IMR-90 (cell line): ENCODE measurements at regions not wholly inside any gene's neighbourhood (a gene's known extent, or its start where the extent isn't known, plus 50 kb on each side); places are given as distances from the start of the nearest gene placed in this dataset.

Source experiments
- ATAC-seq: fragments of 200-7000 bp; cut with Tn5 transposase; 2 replicates; pipeline ENCODE4 v1.9.1; 2020; ENCODE audit warnings: low read depth, mild to moderate bottlenecking, moderate library complexity
- BruUV-seq: library from RNA; stranded (reverse); fragments of 400-500 nt; replicated peaks from 2 replicates; lab custom pipeline; 2021; lab: Mats Ljungman, UMichigan
- CTCF ChIA-PET: fragments of 300-600 bp; formaldehyde crosslinking; extraction: SDS; loops from one replicate; lab custom pipeline; 2021; ENCODE audit warnings: antibody characterized with exemption; lab: Yijun Ruan, JAX
- POLR2A ChIA-PET: fragments of 300-600 bp; sonication (Branson Sonifier 250); formaldehyde crosslinking; loops from one replicate; lab custom pipeline; 2022; ENCODE audit warnings: antibody characterized with exemption; ENCODE audit not compliant: unreplicated experiment; lab: Charles Lee
- DNase-seq: peaks from one replicate; pipeline ENCODE4 v3.0.0; 2013
- H2AFZ ChIP-seq: replicated peaks from 2 replicates; pipeline ENCODE3; 2013; ENCODE audit warnings: low read length, mild to moderate bottlenecking; ENCODE audit not compliant: poor library complexity
- H2AK5ac ChIP-seq: 2 replicates; pipeline ENCODE4 v1.6.1; 2013; ENCODE audit warnings: low read depth, low read length, inconsistent platforms
- H2AK9ac ChIP-seq: replicated peaks from 2 replicates; pipeline ENCODE3; 2013; ENCODE audit warnings: mild to moderate bottlenecking, low read depth, low read length, moderate library complexity; ENCODE audit not compliant: poor library complexity
- H2BK120ac ChIP-seq: 2 replicates; pipeline ENCODE4 v1.6.1; 2013; ENCODE audit warnings: low read depth, low read length, inconsistent platforms
- H2BK15ac ChIP-seq: 3 replicates; pipeline ENCODE4 v1.6.1; 2013; ENCODE audit warnings: low read depth, low read length, inconsistent platforms
- H2BK20ac ChIP-seq: 2 replicates; pipeline ENCODE4 v1.6.1; 2013; ENCODE audit warnings: low read depth, mild to moderate bottlenecking, inconsistent platforms, low read length, moderate library complexity
- H2BK5ac ChIP-seq: 2 replicates; pipeline ENCODE4 v1.6.1; 2013; ENCODE audit warnings: mild to moderate bottlenecking, low read depth, low read length, inconsistent platforms; ENCODE audit not compliant: poor library complexity, severe bottlenecking
- H3K14ac ChIP-seq: replicated peaks from 2 replicates; pipeline ENCODE4 v1.6.1; 2013; ENCODE audit warnings: low read depth, low read length, inconsistent platforms
- H3K18ac ChIP-seq: 2 replicates; pipeline ENCODE4 v1.6.1; 2013; ENCODE audit warnings: low read depth, low read length, control low read depth
- H3K23ac ChIP-seq: 2 replicates; pipeline ENCODE4 v1.6.1; 2013; ENCODE audit warnings: low read depth, low read length, inconsistent platforms
- H3K27ac ChIP-seq: 2 replicates; pipeline ENCODE4 v1.5.1; 2013; ENCODE audit warnings: mild to moderate bottlenecking, control low read depth, low read length; ENCODE audit not compliant: insufficient read depth
- H3K27me3 ChIP-seq: 2 replicates; pipeline ENCODE4 v1.6.1; 2013; ENCODE audit warnings: low read length; ENCODE audit not compliant: control insufficient read depth, insufficient read depth
- H3K36me3 ChIP-seq: 2 replicates; pipeline ENCODE4 v1.6.1; 2013; ENCODE audit warnings: low read length, mixed read lengths; ENCODE audit not compliant: control insufficient read depth, insufficient read depth
- H3K4ac ChIP-seq: 2 replicates; pipeline ENCODE4 v1.6.1; 2013; ENCODE audit warnings: low read depth, low read length, inconsistent platforms
- H3K4me1 ChIP-seq: 2 replicates; pipeline ENCODE4 v1.6.1; 2013; ENCODE audit warnings: low read length, mixed read lengths; ENCODE audit not compliant: control insufficient read depth, insufficient read depth
- H3K4me2 ChIP-seq: 2 replicates; pipeline ENCODE4 v1.6.1; 2013; ENCODE audit warnings: low read depth, mild to moderate bottlenecking, control low read depth, low read length, moderate library complexity
- H3K4me3 ChIP-seq: 2 replicates; pipeline ENCODE4 v1.5.1; 2013; ENCODE audit warnings: low read depth, mild to moderate bottlenecking, control low read depth, low read length, moderate library complexity; ENCODE audit not compliant: insufficient read depth
- H3K56ac ChIP-seq: 2 replicates; pipeline ENCODE4 v1.6.1; 2013; ENCODE audit warnings: low read length, inconsistent platforms; ENCODE audit not compliant: insufficient read depth; ENCODE audit errors: extremely low read depth
- H3K79me1 ChIP-seq, 2 experiments: 2 replicates each; pipeline ENCODE4 v1.6.1; 2013; ENCODE audit warnings: low read length in 2 of 2, inconsistent platforms in 1 of 2, low read depth in 1 of 2
- H3K9ac ChIP-seq: 2 replicates; pipeline ENCODE4 v1.6.1; 2013; ENCODE audit warnings: low read depth, low read length, control low read depth
- H3K9me1 ChIP-seq: 2 replicates; pipeline ENCODE4 v1.6.1; 2013; ENCODE audit warnings: low read length, inconsistent platforms; ENCODE audit not compliant: insufficient read depth
- H3K9me3 ChIP-seq: 2 replicates; pipeline ENCODE4 v1.6.1; 2013; ENCODE audit warnings: low read length; ENCODE audit not compliant: control insufficient read depth, insufficient read depth
- H4K20me1 ChIP-seq: 2 replicates; pipeline ENCODE4 v1.6.1; 2013; ENCODE audit warnings: low read length, inconsistent platforms; ENCODE audit not compliant: insufficient read depth
- H4K5ac ChIP-seq: 2 replicates; pipeline ENCODE4 v1.6.1; 2013; ENCODE audit warnings: mild to moderate bottlenecking, low read depth, low read length, control low read depth
- H4K8ac ChIP-seq, 2 experiments: 2 replicates each; pipeline ENCODE4 v1.6.1; 2013; ENCODE audit warnings: low read depth in 2 of 2, low read length in 2 of 2, control low read depth in 1 of 2, inconsistent platforms in 1 of 2
- H4K91ac ChIP-seq: 2 replicates; pipeline ENCODE4 v1.6.1; 2013; ENCODE audit warnings: low read depth, low read length, inconsistent platforms; ENCODE audit not compliant: insufficient read depth
- CEBPB ChIP-seq: IDR thresholded peaks from 2 replicates; pipeline ENCODE4 v1.6.1; 2012; ENCODE audit warnings: low read depth, low read length, improper control_type of control experiment
- MXI1 ChIP-seq: IDR thresholded peaks from 2 replicates; pipeline ENCODE4 v1.6.1; 2012; ENCODE audit warnings: low read depth, mild to moderate bottlenecking, low read length, moderate library complexity, borderline replicate concordance
- NFE2L2 ChIP-seq: fragments of 150-350 bp; IDR thresholded peaks from 2 replicates; pipeline ENCODE4 v1.6.1; 2016; ENCODE audit warnings: low read depth, mild to moderate bottlenecking, low read length
- SMC3 ChIP-seq: fragments of 150-350 bp; IDR thresholded peaks from 2 replicates; pipeline ENCODE4 v1.6.1; 2016; ENCODE audit warnings: low read depth, mild to moderate bottlenecking, antibody characterized with exemption, low read length, moderate library complexity
- WGBS, 2 experiments: methylation state at CpG; one replicate each; pipeline versions ENCODE4 v1.1.5 to v1.1.7; 2013; ENCODE audit warnings: missing lambda C conversion rate in 2 of 2; ENCODE audit not compliant: insufficient read length in 1 of 2; ENCODE audit errors: extremely low coverage in 2 of 2; 5-methylcytosine and 5-hydroxymethylcytosine counted together
- dilution Hi-C: fragments of 300-500 bp; cut with HindIII; formaldehyde crosslinking; loops from one replicate; pipeline ENCODE4 v1.14.3; 2018; ENCODE audit warnings: low sequenced_read_pairs; ENCODE audit not compliant: unreplicated experiment
- in situ Hi-C: fragments of 300-500 bp; cut with MboI; formaldehyde crosslinking; loops from 3 replicates; pipeline ENCODE4 v1.14.3; 2019; ENCODE audit warnings: low sequenced_read_pairs, inconsistent platforms, mixed read lengths
- intact Hi-C: fragments of 100-400 bp; cut with micrococcal nuclease; formaldehyde crosslinking; loops from 2 replicates; pipeline ENCODE4 v1.10.0; 2022
- TF ChIP-seq, protein P1 (sequence below): fragments of 150-350 bp; IDR thresholded peaks from 2 replicates; pipeline ENCODE4 v1.6.1; 2016; ENCODE audit warnings: low read depth, mild to moderate bottlenecking, low read length, moderate library complexity, borderline replicate concordance
- TF ChIP-seq, protein P2 (sequence below): fragments of 150-350 bp; IDR thresholded peaks from 2 replicates; pipeline ENCODE4 v1.6.1; 2017; ENCODE audit warnings: mild to moderate bottlenecking, antibody characterized with exemption, low read length, low read depth

DNA sequence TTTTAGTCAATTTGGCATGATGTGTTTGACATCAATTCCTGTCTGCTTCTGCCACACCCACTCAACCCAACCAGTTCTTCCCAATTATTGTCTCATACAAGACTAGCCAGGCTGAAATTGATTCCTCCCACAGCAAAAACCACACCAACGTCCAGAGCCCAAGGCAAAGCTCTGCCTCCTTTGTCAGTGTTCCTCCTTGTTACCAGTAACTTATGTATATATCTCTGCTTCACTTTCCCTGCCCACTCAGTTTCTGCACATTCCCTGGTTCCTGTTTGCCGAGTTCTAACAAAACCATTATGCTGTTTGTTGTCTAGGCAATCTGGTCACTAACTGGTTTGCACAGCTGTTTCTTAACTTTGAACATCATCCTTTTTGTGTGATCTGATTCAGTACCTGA is 547.9 kb upstream of the PTCHD4 start:
- Histone ChIP-seq H4K91ac (no peak overlapping the region), H3K4ac (no peak overlapping the region), H3K79me1 (no peaks in the 10 kb centered on the region), H2BK15ac (no peak overlapping the region), H3K27ac (no peak overlapping the region), H2AK5ac (no peak overlapping the region), H4K5ac (no peak overlapping the region), H4K8ac (no peak overlapping the region), H4K20me1 (no peaks in the 10 kb centered on the region), H3K14ac (no peak overlapping the region), H3K36me3 (no peaks in the 10 kb centered on the region), H3K4me2 (no peak overlapping the region), H2AK9ac (no peak overlapping the region), H3K56ac (no peak overlapping the region), H3K4me1 (no peaks in the 10 kb centered on the region), H2BK120ac (no peak overlapping the region), H2BK5ac (no peak overlapping the region), H3K9me3 (no peaks in the 10 kb centered on the region), H3K9ac (no peak overlapping the region), H2BK20ac (no peak overlapping the region), H2AFZ (no peak overlapping the region), H3K9me1 (no peaks in the 10 kb centered on the region), H3K23ac (no peak overlapping the region), H3K18ac (no peak overlapping the region), H3K27me3 (no peaks in the 10 kb centered on the region), H3K4me3 (no peak overlapping the region)
- intact Hi-C loops, result no loop called here
- BruUV-seq, result no TSS peak
- ChIA-PET CTCF (no interaction called here), POLR2A (no interaction called here)
- WGBS, 2 experiments, result no CpG with 5 or more reads among the region's 2 CpGs
- dilution Hi-C loops, result no loop called here
- in situ Hi-C loops, result no loop called here
- ATAC-seq (no peak), DNase-seq (no peak)
- TF ChIP-seq CEBPB, result no peak
- no peak for TF ChIP-seq SMC3
- TF ChIP-seq, protein P1, sequence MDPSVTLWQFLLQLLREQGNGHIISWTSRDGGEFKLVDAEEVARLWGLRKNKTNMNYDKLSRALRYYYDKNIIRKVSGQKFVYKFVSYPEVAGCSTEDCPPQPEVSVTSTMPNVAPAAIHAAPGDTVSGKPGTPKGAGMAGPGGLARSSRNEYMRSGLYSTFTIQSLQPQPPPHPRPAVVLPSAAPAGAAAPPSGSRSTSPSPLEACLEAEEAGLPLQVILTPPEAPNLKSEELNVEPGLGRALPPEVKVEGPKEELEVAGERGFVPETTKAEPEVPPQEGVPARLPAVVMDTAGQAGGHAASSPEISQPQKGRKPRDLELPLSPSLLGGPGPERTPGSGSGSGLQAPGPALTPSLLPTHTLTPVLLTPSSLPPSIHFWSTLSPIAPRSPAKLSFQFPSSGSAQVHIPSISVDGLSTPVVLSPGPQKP, result no peak
- TF ChIP-seq NFE2L2, result no peak
- TF ChIP-seq MXI1, result no peak
- TF ChIP-seq, protein P2, sequence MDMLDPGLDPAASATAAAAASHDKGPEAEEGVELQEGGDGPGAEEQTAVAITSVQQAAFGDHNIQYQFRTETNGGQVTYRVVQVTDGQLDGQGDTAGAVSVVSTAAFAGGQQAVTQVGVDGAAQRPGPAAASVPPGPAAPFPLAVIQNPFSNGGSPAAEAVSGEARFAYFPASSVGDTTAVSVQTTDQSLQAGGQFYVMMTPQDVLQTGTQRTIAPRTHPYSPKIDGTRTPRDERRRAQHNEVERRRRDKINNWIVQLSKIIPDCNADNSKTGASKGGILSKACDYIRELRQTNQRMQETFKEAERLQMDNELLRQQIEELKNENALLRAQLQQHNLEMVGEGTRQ, result no peak
